GM18519 (cell line): ENCODE measurements at regions not wholly inside any gene's neighbourhood (a gene's known extent, or its start where the extent isn't known, plus 50 kb on each side); places are given as distances from the start of the nearest gene placed in this dataset.

Experiments used
- ATAC-seq: cut with Tn5 transposase; IDR thresholded peaks from one replicate; pipeline ENCODE4 v1.9.1; 2021; ENCODE audit warnings: mild to moderate bottlenecking, moderate library complexity; ENCODE audit not compliant: unreplicated experiment, low FRiP score

- ATAC-seq: no peak
These were observed 165.8 kb downstream of the UBE2E3 start for GRCh38 chr2:181146171-181146570.

- ATAC-seq: no peak
These were observed 168.7 kb downstream of the UBE2E3 start for GRCh38 chr2:181149056-181149455.

- no peak for ATAC-seq
These were observed 171.8 kb downstream of the UBE2E3 start for GRCh38 chr2:181152226-181152625.

- no peak for ATAC-seq
These were observed 172.3 kb downstream of the UBE2E3 start for GRCh38 chr2:181152701-181153100.

- no peak for ATAC-seq
These were observed 173.5 kb downstream of the UBE2E3 start for GRCh38 chr2:181153886-181154285.

- no peak for ATAC-seq
These were observed 176.9 kb downstream of the UBE2E3 start for GRCh38 chr2:181157326-181157725.

- no peak for ATAC-seq
These were observed 178.0 kb downstream of the UBE2E3 start for GRCh38 chr2:181158427-181158826.

GRCh38 chr2:181161615-181162014 is 181.2 kb downstream of the UBE2E3 start:
- no peak for ATAC-seq

GRCh38 chr2:181163139-181163538 is 182.7 kb downstream of the UBE2E3 start:
- no peak for ATAC-seq

- no peak for ATAC-seq
These were observed 183.3 kb downstream of the UBE2E3 start for GRCh38 chr2:181163691-181164090.

- peak; percentile 54 for ATAC-seq
These were observed 184.3 kb downstream of the UBE2E3 start for GRCh38 chr2:181164699-181165098.

GRCh38 chr2:181165199-181165868 is 184.9 kb downstream of the UBE2E3 start:
- ATAC-seq: no peak

GRCh38 chr2:181169503-181169902 is 189.1 kb downstream of the UBE2E3 start:
- no peak for ATAC-seq

GRCh38 chr2:181170256-181170655 is 189.9 kb downstream of the UBE2E3 start:
- no peak for ATAC-seq

- ATAC-seq: no peak
These were observed 192.3 kb downstream of the UBE2E3 start for GRCh38 chr2:181172676-181173075.

- ATAC-seq: no peak
These were observed 194.5 kb downstream of the UBE2E3 start for GRCh38 chr2:181174611-181175580.

GRCh38 chr2:181176540-181176939 is 196.1 kb downstream of the UBE2E3 start:
- no peak for ATAC-seq

- no peak for ATAC-seq
These were observed 197.0 kb downstream of the UBE2E3 start for GRCh38 chr2:181177376-181177775.

- no peak for ATAC-seq
These were observed 197.7 kb downstream of the UBE2E3 start for GRCh38 chr2:181178130-181178529.

GRCh38 chr2:181178823-181179412 is 198.5 kb downstream of the UBE2E3 start:
- peak; percentile 72 for ATAC-seq

- ATAC-seq: peak; percentile 99
These were observed 203.6 kb downstream of the UBE2E3 start for GRCh38 chr2:181183878-181184542.
